OCI-LY1 (cell line): ENCODE measurements at regions not wholly inside any gene's neighbourhood (a gene's known extent, or its start where the extent isn't known, plus 50 kb on each side); places are given as distances from the start of the nearest gene placed in this dataset.

ENCODE experiments used
- H2AFZ ChIP-seq: fragments of 200-600 bp; sonication (generic), shearing (Covaris generic); 2 replicates; pipeline ENCODE4 v1.6.0; 2014; ENCODE audit warnings: antibody characterized with exemption, mild to moderate bottlenecking, low read length
- H3F3A ChIP-seq: fragments of 200-600 bp; sonication (generic), shearing (Covaris generic); 2 replicates; pipeline ENCODE4 v1.6.0; 2014; ENCODE audit warnings: mild to moderate bottlenecking, antibody characterized with exemption, low read length, moderate library complexity; ENCODE audit not compliant: insufficient read depth
- H3K27ac ChIP-seq: fragments of 200-600 bp; sonication (generic); 2 replicates; pipeline ENCODE4 v1.5.1; 2014; ENCODE audit warnings: low read length, mixed run types, mild to moderate bottlenecking, low read depth; ENCODE audit not compliant: poor library complexity, severe bottlenecking
- H3K27me3 ChIP-seq: fragments of 200-600 bp; sonication (generic); 2 replicates; pipeline ENCODE4 v1.6.0; 2014; ENCODE audit warnings: antibody characterized with exemption, mild to moderate bottlenecking, low read length, moderate library complexity; ENCODE audit not compliant: insufficient read depth
- H3K36me3 ChIP-seq: fragments of 200-600 bp; sonication (generic); 2 replicates; pipeline ENCODE4 v1.6.1; 2014; ENCODE audit warnings: mild to moderate bottlenecking, antibody characterized with exemption, low read length, moderate library complexity, mixed read lengths; ENCODE audit not compliant: insufficient read depth
- H3K4me1 ChIP-seq: fragments of 200-600 bp; sonication (generic); 2 replicates; pipeline ENCODE4 v1.5.1; 2014; ENCODE audit warnings: mild to moderate bottlenecking, low read length, moderate library complexity; ENCODE audit not compliant: insufficient read depth, severe bottlenecking
- H3K4me2 ChIP-seq: fragments of 200-600 bp; sonication (generic), shearing (Covaris generic); 2 replicates; pipeline ENCODE4 v1.6.1; 2014; ENCODE audit warnings: low read length
- H3K4me3 ChIP-seq: fragments of 200-600 bp; sonication (generic); 2 replicates; pipeline ENCODE4 v1.5.1; 2014; ENCODE audit warnings: low read length, low read depth, mild to moderate bottlenecking, mixed read lengths; ENCODE audit not compliant: poor library complexity, severe bottlenecking
- H3K79me2 ChIP-seq: fragments of 200-600 bp; shearing (Covaris generic); 2 replicates; pipeline ENCODE4 v1.6.1; 2016; ENCODE audit warnings: mixed run types, low read length, mixed read lengths; ENCODE audit not compliant: insufficient read depth
- H3K9ac ChIP-seq: fragments of 200-600 bp; sonication (generic), shearing (Covaris generic); 2 replicates; pipeline ENCODE4 v1.6.1; 2014; ENCODE audit warnings: mild to moderate bottlenecking, low read length, mixed read lengths
- H3K9me2 ChIP-seq: fragments of 200-600 bp; sonication (generic), shearing (Covaris generic); 2 replicates; pipeline ENCODE4 v1.6.1; 2014; ENCODE audit warnings: low read depth, mild to moderate bottlenecking, low read length, mixed read lengths
- H3K9me3 ChIP-seq: fragments of 200-600 bp; shearing (Covaris generic); 2 replicates; pipeline ENCODE4 v1.6.1; 2014; ENCODE audit warnings: low read length, mixed read lengths
- H4K20me1 ChIP-seq: fragments of 200-600 bp; sonication (generic), shearing (Covaris generic); 2 replicates; pipeline ENCODE4 v1.6.0; 2016; ENCODE audit warnings: mild to moderate bottlenecking, low read length; ENCODE audit not compliant: insufficient read depth
- CTCF ChIP-seq: fragments of 200-600 bp; sonication (generic), shearing (Covaris generic); IDR thresholded peaks from 2 replicates; pipeline ENCODE4 v1.5.1; 2017; ENCODE audit warnings: mild to moderate bottlenecking, antibody characterized with exemption, low read length, moderate library complexity, mixed read lengths
- EZH2 ChIP-seq: fragments of 200-600 bp; sonication (generic), shearing (Covaris generic); IDR thresholded peaks from 2 replicates; pipeline ENCODE4 v1.8.0; 2017; ENCODE audit warnings: borderline replicate concordance, mixed run types, mild to moderate bottlenecking, antibody characterized with exemption, low read length, moderate library complexity, mixed read lengths

DNA sequence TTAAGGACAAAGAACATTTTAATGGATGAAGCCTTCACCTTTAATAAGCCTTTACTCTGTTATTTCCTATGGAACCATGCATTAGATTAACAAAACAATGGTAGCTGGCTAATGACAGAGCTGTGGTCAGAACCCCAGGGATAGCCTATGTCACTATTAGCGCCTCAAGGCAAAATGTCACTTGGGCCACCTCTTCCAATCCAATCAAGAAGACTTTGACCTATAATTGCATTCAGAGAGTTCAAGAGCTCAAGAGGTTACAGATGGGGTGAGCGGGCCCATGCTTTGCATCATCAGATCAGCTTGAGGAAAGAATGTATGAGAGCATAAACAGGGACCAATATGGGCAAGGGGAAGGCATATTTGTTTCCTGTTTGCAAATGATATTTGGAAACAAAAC lies 425.1 kb downstream of the ARHGEF28 start:
- Histone ChIP-seq H3K4me3 (no peak overlapping the region), H3K79me2 (no peaks in the 10 kb centered on the region), H3K9me2 (no peaks in the 10 kb centered on the region), H3K27me3 (no peaks in the 10 kb centered on the region), H3K4me1 (no peaks in the 10 kb centered on the region), H3K4me2 (no peak overlapping the region), H4K20me1 (no peaks in the 10 kb centered on the region), H3F3A (no peaks in the 10 kb centered on the region), H3K9me3 (no peaks in the 10 kb centered on the region), H2AFZ (no peak overlapping the region), H3K9ac (no peak overlapping the region), H3K36me3 (no peaks in the 10 kb centered on the region), H3K27ac (no peak overlapping the region)
- TF ChIP-seq CTCF = no peak
- no peak for TF ChIP-seq EZH2

DNA sequence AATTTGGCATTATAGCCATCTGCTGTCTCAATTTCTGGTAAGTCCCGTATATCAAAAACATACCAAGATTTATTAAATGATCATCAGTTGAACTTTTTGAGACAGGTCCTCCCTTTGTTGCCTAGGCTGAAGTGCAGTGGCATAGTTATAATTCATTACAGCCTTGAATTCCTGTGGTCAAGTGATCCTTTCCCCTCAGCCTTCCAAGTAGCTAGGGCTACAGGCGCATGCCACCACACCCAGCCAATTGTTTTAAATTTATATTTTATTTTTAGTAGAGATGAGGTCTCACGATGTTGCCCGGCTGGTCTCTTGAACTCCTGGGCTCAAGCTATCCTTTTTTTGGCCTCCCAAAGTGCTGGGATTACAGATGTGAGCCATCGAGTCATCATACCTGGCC lies 418.9 kb downstream of the ARHGEF28 start:
- Histone ChIP-seq H3K4me1 (no peaks in the 10 kb centered on the region), H3K4me3 (no peak overlapping the region), H4K20me1 (no peaks in the 10 kb centered on the region), H3K27me3 (no peaks in the 10 kb centered on the region), H2AFZ (no peak overlapping the region), H3F3A (no peaks in the 10 kb centered on the region), H3K9me3 (no peaks in the 10 kb centered on the region), H3K4me2 (no peak overlapping the region), H3K36me3 (no peaks in the 10 kb centered on the region), H3K9me2 (no peaks in the 10 kb centered on the region), H3K79me2 (no peaks in the 10 kb centered on the region), H3K27ac (no peak overlapping the region), H3K9ac (no peak overlapping the region)
- TF ChIP-seq EZH2 (no peak), CTCF (no peak)

DNA sequence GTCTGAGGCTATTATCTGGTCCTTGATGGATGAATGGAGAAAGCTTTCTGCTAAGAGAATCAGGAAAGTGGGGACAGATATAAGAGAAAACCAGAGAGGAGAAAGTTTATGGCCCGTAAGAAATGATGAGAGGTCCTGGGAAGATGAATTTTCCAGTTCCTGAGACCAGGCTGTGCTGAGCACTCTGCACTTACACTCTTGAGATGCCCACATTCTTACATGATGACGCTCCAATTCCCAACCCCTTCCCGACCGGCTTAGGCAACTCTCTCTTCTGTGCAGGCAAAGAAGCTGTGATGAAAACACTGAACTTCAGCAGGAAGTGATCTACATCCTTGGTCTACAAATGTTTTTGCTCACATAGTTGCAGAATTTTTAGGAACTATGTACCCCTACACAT lies 417.0 kb downstream of the ARHGEF28 start:
- Histone ChIP-seq H3K4me3 (no peak overlapping the region), H3K9me3 (no peaks in the 10 kb centered on the region), H4K20me1 (no peaks in the 10 kb centered on the region), H2AFZ (no peak overlapping the region), H3K79me2 (no peaks in the 10 kb centered on the region), H3K9ac (no peak overlapping the region), H3K27me3 (no peaks in the 10 kb centered on the region), H3K4me2 (no peak overlapping the region), H3K36me3 (no peaks in the 10 kb centered on the region), H3K27ac (no peak overlapping the region), H3F3A (no peaks in the 10 kb centered on the region), H3K9me2 (no peaks in the 10 kb centered on the region), H3K4me1 (no peaks in the 10 kb centered on the region)
- TF ChIP-seq CTCF (no peak), EZH2 (no peak)
